MM.1S (cell line): ENCODE measurements at regions not wholly inside any gene's neighbourhood (a gene's known extent, or its start where the extent isn't known, plus 50 kb on each side); places are given as distances from the start of the nearest gene placed in this dataset.

ENCODE experiments used
- EZH2 ChIP-seq: fragments of 300-600 bp; sonication (generic); optimal IDR thresholded peaks from 2 replicates; pipeline ENCODE3; 2017; ENCODE audit warnings: low read depth, mild to moderate bottlenecking, antibody characterized with exemption, low read length, mixed read lengths
- EZH2phosphoT487 ChIP-seq: fragments of 300-600 bp; sonication (generic); IDR thresholded peaks from 2 replicates; pipeline ENCODE4 v1.6.1; 2018; ENCODE audit warnings: antibody characterized with exemption, low read length
- TF ChIP-seq, protein P1 (sequence below): fragments of 300-600 bp; sonication (generic); IDR thresholded peaks from 2 replicates; pipeline ENCODE4 v1.5.1; 2016; ENCODE audit warnings: antibody characterized with exemption, low read length, mixed read lengths

GRCh38 chr5:72692651-72693442 lies 123.6 kb upstream of the TNPO1 start:
- TF ChIP-seq, protein P1, sequence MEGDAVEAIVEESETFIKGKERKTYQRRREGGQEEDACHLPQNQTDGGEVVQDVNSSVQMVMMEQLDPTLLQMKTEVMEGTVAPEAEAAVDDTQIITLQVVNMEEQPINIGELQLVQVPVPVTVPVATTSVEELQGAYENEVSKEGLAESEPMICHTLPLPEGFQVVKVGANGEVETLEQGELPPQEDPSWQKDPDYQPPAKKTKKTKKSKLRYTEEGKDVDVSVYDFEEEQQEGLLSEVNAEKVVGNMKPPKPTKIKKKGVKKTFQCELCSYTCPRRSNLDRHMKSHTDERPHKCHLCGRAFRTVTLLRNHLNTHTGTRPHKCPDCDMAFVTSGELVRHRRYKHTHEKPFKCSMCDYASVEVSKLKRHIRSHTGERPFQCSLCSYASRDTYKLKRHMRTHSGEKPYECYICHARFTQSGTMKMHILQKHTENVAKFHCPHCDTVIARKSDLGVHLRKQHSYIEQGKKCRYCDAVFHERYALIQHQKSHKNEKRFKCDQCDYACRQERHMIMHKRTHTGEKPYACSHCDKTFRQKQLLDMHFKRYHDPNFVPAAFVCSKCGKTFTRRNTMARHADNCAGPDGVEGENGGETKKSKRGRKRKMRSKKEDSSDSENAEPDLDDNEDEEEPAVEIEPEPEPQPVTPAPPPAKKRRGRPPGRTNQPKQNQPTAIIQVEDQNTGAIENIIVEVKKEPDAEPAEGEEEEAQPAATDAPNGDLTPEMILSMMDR: no peak
- TF ChIP-seq EZH2phosphoT487: no peak
- TF ChIP-seq EZH2: no peak
